HG02763 (cell line): ENCODE measurements at regions not wholly inside any gene's neighbourhood (a gene's known extent, or its start where the extent isn't known, plus 50 kb on each side); places are given as distances from the start of the nearest gene placed in this dataset.
A peak's percentile ranks its signal among the peaks of the same experiment; 100 is the strongest.
"Not testable (repeated sequence)": the region's sequence is repeated elsewhere in the genome, so short reads cannot be mapped to it uniquely, and the experiment has no call there.

Experiments
- ATAC-seq: cut with Tn5 transposase; IDR thresholded peaks from one replicate; pipeline ENCODE4 v1.9.1; 2021; ENCODE audit warnings: mild to moderate bottlenecking, moderate library complexity; ENCODE audit not compliant: unreplicated experiment

GRCh38 chr9:30125881-30126280 is 2258.6 kb upstream of the ACO1 start:
- ATAC-seq: no peak

- ATAC-seq: no peak
These were observed 2257.1 kb upstream of the ACO1 start for GRCh38 chr9:30127371-30127770.

- ATAC-seq: no peak
These were observed 2244.0 kb upstream of the ACO1 start for GRCh38 chr9:30140407-30140806.

- no peak for ATAC-seq
These were observed 2223.9 kb upstream of the ACO1 start for GRCh38 chr9:30160570-30160969.

GRCh38 chr9:30172206-30172605 is 2212.2 kb upstream of the ACO1 start:
- no peak for ATAC-seq

- ATAC-seq: no peak
These were observed 2205.8 kb upstream of the ACO1 start for GRCh38 chr9:30178610-30179009.

GRCh38 chr9:30193421-30193820 is 2191.0 kb upstream of the ACO1 start:
- no peak for ATAC-seq

GRCh38 chr9:30196941-30197340 is 2187.5 kb upstream of the ACO1 start:
- no peak for ATAC-seq

- no peak for ATAC-seq
These were observed 2187.0 kb upstream of the ACO1 start for GRCh38 chr9:30197453-30197852.

GRCh38 chr9:30197954-30198353 is 2186.5 kb upstream of the ACO1 start:
- no peak for ATAC-seq

- ATAC-seq: no peak
These were observed 2185.8 kb upstream of the ACO1 start for GRCh38 chr9:30198463-30199309.

- ATAC-seq: no peak
These were observed 2183.4 kb upstream of the ACO1 start for GRCh38 chr9:30201024-30201423.

GRCh38 chr9:30235068-30235467 is 2149.4 kb upstream of the ACO1 start:
- ATAC-seq: no peak

GRCh38 chr9:30235564-30235963 is 2148.9 kb upstream of the ACO1 start:
- ATAC-seq: no peak

- no peak for ATAC-seq
These were observed 2144.6 kb upstream of the ACO1 start for GRCh38 chr9:30239878-30240277.

- ATAC-seq: no peak
These were observed 2141.0 kb upstream of the ACO1 start for GRCh38 chr9:30243467-30243866.

- no peak for ATAC-seq
These were observed 2139.6 kb upstream of the ACO1 start for GRCh38 chr9:30244877-30245276.

- ATAC-seq: no peak
These were observed 2133.6 kb upstream of the ACO1 start for GRCh38 chr9:30250872-30251271.

GRCh38 chr9:30258094-30258493 is 2126.3 kb upstream of the ACO1 start:
- ATAC-seq: no peak

- ATAC-seq: peak; percentile 52
These were observed 2104.1 kb upstream of the ACO1 start for GRCh38 chr9:30280229-30280900.

- ATAC-seq: no peak
These were observed 2095.0 kb upstream of the ACO1 start for GRCh38 chr9:30289435-30289834.

- not testable (repeated sequence) for ATAC-seq
These were observed 2092.4 kb upstream of the ACO1 start for GRCh38 chr9:30292026-30292425.
